Spleen (tissue), 7 donors: ENCODE measurements at regions not wholly inside any gene's neighbourhood (a gene's known extent, or its start where the extent isn't known, plus 50 kb on each side); places are given as distances from the start of the nearest gene placed in this dataset.

Experiments
- POLR2A ChIP-seq, 3 donors: fragments of 450-650 bp; IDR thresholded peaks; one replicate each; pipeline ENCODE4 v1.5.1; 2017; ENCODE audit warnings: antibody characterized with exemption in 3 of 3, mild to moderate bottlenecking in 1 of 3
- TF ChIP-seq, protein P1 (sequence below), 11 experiments: fragments of 200-600 bp in 7 of 11; fragments of 450-650 bp in 4 of 11; sonication (generic) in 4 of 11; IDR thresholded peaks in 8 of 11; conservative IDR thresholded peaks in 3 of 11; 1 replicate in 7 of 11; 2 replicates in 4 of 11; pipeline versions ENCODE4 v1.4.0 to v1.8.0; 2016 to 2021; ENCODE audit warnings: antibody characterized with exemption in 11 of 11, inconsistent platforms in 4 of 11, mild to moderate bottlenecking in 1 of 11
- donor health status: DM: no; HTN: no; CAD: no; lungs with moderate emphysema.
- donor health status: DM: no; HTN: no; CAD: no.
- donor health status: DM: no; HTN: no; CAD: no.

DNA sequence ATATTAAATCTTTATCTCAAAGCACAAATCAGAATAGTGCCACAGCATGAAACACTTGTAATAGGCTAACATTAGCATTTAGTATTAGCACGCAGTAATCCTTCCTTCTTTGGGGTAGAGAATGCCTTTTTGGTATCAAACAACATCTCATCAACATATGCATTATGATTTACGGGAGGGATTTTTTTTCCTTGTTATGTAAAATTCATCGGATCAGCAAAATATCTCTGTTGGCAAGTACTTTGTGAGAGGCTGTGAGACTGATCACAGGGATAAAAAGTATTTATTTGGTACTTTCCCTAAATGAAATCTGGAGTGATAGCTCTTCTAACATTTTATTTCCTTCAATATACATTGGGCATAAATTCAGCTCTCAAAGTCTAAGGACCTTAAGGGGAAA is 68.4 kb upstream of the TMEM178A start:
- TF ChIP-seq POLR2A (IDR thresholded peaks at IDR 0.05), result no peak
- TF ChIP-seq, protein P1, sequence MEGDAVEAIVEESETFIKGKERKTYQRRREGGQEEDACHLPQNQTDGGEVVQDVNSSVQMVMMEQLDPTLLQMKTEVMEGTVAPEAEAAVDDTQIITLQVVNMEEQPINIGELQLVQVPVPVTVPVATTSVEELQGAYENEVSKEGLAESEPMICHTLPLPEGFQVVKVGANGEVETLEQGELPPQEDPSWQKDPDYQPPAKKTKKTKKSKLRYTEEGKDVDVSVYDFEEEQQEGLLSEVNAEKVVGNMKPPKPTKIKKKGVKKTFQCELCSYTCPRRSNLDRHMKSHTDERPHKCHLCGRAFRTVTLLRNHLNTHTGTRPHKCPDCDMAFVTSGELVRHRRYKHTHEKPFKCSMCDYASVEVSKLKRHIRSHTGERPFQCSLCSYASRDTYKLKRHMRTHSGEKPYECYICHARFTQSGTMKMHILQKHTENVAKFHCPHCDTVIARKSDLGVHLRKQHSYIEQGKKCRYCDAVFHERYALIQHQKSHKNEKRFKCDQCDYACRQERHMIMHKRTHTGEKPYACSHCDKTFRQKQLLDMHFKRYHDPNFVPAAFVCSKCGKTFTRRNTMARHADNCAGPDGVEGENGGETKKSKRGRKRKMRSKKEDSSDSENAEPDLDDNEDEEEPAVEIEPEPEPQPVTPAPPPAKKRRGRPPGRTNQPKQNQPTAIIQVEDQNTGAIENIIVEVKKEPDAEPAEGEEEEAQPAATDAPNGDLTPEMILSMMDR (IDR thresholded peaks at IDR 0.05 in 8 of 11, conservative IDR thresholded peaks at IDR 0.05 in 3 of 11), result no peak
